HL-60 (cell line): ENCODE measurements at regions not wholly inside any gene's neighbourhood (a gene's known extent, or its start where the extent isn't known, plus 50 kb on each side); places are given as distances from the start of the nearest gene placed in this dataset.

Experiments used
- DNase-seq, 2 experiments: peaks; one replicate each; pipeline ENCODE4 v3.0.0-alpha.2; 2010 to 2020; ENCODE audit warnings: low read depth in 1 of 2, low spot score in 1 of 2
- H3K27ac ChIP-seq: fragments of 250-450 bp; sonication (Bioruptor Pico); replicated peaks from 2 replicates; pipeline ENCODE4 v1.5.1; 2020; ENCODE audit warnings: mild to moderate bottlenecking, moderate library complexity
- H3K27me3 ChIP-seq: fragments of 250-450 bp; sonication (Bioruptor Pico); 2 replicates; pipeline ENCODE4 v1.5.1; 2021; ENCODE audit warnings: mild to moderate bottlenecking, moderate library complexity; ENCODE audit not compliant: insufficient read depth, poor library complexity, severe bottlenecking
- H3K4me3 ChIP-seq: replicated peaks from 2 replicates; pipeline ENCODE4 v1.5.1; 2011; ENCODE audit warnings: mild to moderate bottlenecking, control low read depth, low read length; ENCODE audit not compliant: insufficient read depth
- GABPA ChIP-seq: IDR thresholded peaks from 2 replicates; pipeline ENCODE4 v1.6.1; 2012; ENCODE audit warnings: low read depth
- POLR2AphosphoS5 ChIP-seq: IDR thresholded peaks from 2 replicates; pipeline ENCODE4 v1.6.1; 2012; ENCODE audit warnings: low read depth
- SPI1 ChIP-seq: IDR thresholded peaks from 2 replicates; pipeline ENCODE4 v1.6.1; 2012; ENCODE audit warnings: low read depth, mild to moderate bottlenecking, borderline replicate concordance
- TF ChIP-seq, protein P1 (sequence below): IDR thresholded peaks from 2 replicates; pipeline ENCODE4 v1.6.1; 2012; ENCODE audit warnings: low read depth; ENCODE audit not compliant: insufficient replicate concordance
- TF ChIP-seq, protein P2 (sequence below): IDR thresholded peaks from one replicate; pipeline ENCODE4 v1.5.1; 2011; ENCODE audit warnings: low read length, control low read depth, inconsistent platforms; ENCODE audit not compliant: insufficient read depth

DNA sequence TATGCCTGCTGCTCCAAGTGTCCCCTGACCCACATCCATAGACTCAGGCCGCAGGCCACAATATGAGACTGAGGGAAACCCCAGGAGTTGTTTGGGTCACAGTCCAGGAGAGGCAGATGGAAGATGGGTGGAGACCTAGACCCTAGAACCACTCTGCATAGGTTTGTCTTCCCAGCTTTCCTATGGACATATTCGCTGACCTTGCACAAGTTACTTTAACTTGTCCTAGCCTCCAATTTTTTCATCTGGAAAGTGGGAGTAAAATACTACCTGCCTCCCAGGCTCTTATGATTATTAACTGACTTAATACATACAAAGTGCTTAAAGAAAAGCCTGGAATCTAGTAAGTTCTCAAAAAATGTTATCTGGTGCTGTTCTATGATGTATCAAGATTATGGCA is 157.1 kb upstream of the IFNG-AS1 start:
- Histone ChIP-seq H3K27me3 (no peaks in the 10 kb centered on the region), H3K4me3 (no peak overlapping the region), H3K27ac (no peak overlapping the region)
- DNase-seq, result no peak
- TF ChIP-seq POLR2AphosphoS5, result no peak
- TF ChIP-seq, protein P1, sequence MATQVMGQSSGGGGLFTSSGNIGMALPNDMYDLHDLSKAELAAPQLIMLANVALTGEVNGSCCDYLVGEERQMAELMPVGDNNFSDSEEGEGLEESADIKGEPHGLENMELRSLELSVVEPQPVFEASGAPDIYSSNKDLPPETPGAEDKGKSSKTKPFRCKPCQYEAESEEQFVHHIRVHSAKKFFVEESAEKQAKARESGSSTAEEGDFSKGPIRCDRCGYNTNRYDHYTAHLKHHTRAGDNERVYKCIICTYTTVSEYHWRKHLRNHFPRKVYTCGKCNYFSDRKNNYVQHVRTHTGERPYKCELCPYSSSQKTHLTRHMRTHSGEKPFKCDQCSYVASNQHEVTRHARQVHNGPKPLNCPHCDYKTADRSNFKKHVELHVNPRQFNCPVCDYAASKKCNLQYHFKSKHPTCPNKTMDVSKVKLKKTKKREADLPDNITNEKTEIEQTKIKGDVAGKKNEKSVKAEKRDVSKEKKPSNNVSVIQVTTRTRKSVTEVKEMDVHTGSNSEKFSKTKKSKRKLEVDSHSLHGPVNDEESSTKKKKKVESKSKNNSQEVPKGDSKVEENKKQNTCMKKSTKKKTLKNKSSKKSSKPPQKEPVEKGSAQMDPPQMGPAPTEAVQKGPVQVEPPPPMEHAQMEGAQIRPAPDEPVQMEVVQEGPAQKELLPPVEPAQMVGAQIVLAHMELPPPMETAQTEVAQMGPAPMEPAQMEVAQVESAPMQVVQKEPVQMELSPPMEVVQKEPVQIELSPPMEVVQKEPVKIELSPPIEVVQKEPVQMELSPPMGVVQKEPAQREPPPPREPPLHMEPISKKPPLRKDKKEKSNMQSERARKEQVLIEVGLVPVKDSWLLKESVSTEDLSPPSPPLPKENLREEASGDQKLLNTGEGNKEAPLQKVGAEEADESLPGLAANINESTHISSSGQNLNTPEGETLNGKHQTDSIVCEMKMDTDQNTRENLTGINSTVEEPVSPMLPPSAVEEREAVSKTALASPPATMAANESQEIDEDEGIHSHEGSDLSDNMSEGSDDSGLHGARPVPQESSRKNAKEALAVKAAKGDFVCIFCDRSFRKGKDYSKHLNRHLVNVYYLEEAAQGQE, result no peak
- no peak for TF ChIP-seq SPI1
- TF ChIP-seq GABPA, result no peak
- TF ChIP-seq, protein P2, sequence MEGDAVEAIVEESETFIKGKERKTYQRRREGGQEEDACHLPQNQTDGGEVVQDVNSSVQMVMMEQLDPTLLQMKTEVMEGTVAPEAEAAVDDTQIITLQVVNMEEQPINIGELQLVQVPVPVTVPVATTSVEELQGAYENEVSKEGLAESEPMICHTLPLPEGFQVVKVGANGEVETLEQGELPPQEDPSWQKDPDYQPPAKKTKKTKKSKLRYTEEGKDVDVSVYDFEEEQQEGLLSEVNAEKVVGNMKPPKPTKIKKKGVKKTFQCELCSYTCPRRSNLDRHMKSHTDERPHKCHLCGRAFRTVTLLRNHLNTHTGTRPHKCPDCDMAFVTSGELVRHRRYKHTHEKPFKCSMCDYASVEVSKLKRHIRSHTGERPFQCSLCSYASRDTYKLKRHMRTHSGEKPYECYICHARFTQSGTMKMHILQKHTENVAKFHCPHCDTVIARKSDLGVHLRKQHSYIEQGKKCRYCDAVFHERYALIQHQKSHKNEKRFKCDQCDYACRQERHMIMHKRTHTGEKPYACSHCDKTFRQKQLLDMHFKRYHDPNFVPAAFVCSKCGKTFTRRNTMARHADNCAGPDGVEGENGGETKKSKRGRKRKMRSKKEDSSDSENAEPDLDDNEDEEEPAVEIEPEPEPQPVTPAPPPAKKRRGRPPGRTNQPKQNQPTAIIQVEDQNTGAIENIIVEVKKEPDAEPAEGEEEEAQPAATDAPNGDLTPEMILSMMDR, result no peak

DNA sequence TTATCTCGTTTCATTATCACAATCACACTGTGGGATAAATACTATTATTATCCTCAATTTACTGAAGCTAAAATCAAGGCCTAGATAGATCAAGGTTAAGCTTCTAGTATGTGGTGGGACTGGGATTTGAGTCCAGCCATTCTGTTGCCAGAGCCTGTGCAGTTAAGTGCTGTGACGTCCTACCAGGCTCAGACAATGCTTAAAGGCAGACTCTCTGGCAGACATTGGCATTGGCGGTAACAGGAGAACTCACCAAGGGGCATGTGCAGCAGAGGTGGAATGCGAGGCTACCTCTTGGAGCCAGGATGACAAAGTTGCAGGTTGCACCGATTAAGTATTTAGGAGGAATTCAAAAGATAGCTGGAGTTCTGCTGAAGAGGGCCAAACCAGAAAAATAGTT is 155.6 kb upstream of the IFNG-AS1 start:
- Histone ChIP-seq H3K4me3 (no peak overlapping the region), H3K27me3 (no peaks in the 10 kb centered on the region), H3K27ac (no peak overlapping the region)
- no peak for DNase-seq
- TF ChIP-seq, protein P1, result no peak
- TF ChIP-seq POLR2AphosphoS5 (no peak), SPI1 (no peak), GABPA (no peak)
- TF ChIP-seq, protein P2, result no peak

DNA sequence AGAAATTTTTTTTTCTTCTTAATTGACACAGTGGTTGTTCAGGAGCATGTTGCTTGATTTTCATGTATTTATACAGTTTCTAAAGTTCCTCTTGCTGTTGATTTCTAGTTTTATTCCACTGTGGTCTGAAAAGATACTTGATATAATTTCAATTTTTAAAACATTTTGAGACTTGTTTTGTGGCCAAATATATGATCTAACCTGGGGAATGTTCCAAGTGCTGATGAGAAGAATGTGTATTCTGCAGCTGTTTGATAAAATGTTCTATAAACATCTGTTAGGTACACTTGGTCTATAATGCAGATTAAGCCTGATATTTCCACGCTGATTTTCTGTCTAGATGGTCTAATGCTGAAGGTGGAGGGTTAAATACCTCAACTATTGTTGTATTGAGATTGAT is 151.4 kb upstream of the IFNG-AS1 start:
- H3K27me3 ChIP-seq, result no peaks in the 10 kb centered on the region
- no peak overlapping the region for H3K4me3 ChIP-seq
- no peak for TF ChIP-seq SPI1
- TF ChIP-seq, protein P1, result no peak
- DNase-seq, result no peak
- no peak overlapping the region for H3K27ac ChIP-seq

DNA sequence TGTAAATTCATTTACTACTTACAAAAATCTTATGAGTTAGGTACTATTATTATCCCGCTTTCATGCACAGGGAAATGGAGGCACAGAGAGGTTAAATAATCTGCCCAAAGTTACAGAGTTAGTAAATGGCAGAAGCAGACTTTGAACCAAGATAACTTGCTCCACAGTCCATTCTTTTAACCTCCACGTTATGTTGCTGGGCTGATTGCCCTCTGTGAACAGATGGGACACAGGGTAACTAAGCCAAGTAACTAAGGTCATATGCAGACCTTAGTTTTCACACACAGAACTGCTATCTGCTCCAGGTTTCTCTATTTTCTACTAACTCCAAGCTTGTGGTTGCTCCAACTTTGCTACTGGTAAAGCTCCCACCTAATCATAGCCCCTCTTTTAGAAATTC is 147.1 kb upstream of the IFNG-AS1 start:
- H3K27ac ChIP-seq, result no peak overlapping the region
- no peaks in the 10 kb centered on the region for H3K27me3 ChIP-seq
- H3K4me3 ChIP-seq, result no peak overlapping the region
- TF ChIP-seq SPI1, result no peak
- TF ChIP-seq GABPA, result no peak
- no peak for TF ChIP-seq POLR2AphosphoS5
- TF ChIP-seq, protein P1, result no peak
- TF ChIP-seq, protein P2, result no peak
- DNase-seq, result no peak
